Skeletal muscle satellite cell (primary cell): ENCODE measurements at regions not wholly inside any gene's neighbourhood (a gene's known extent, or its start where the extent isn't known, plus 50 kb on each side); places are given as distances from the start of the nearest gene placed in this dataset.
"Not testable (repeated sequence)": the region's sequence is repeated elsewhere in the genome, so short reads cannot be mapped to it uniquely, and the experiment has no call there.

Source experiments
- H3K27me3 ChIP-seq: 2 replicates; pipeline ENCODE4 v1.7.0; 2013; ENCODE audit warnings: low read length; ENCODE audit not compliant: control insufficient read depth, insufficient read depth
- H3K36me3 ChIP-seq: 2 replicates; pipeline ENCODE4 v1.7.0; 2013; ENCODE audit warnings: mild to moderate bottlenecking, control low read depth, low read length; ENCODE audit not compliant: insufficient read depth
- H3K4me1 ChIP-seq: 2 replicates; pipeline ENCODE4 v1.7.0; 2013; ENCODE audit warnings: low read length; ENCODE audit not compliant: control insufficient read depth, insufficient read depth
- H3K4me2 ChIP-seq: 2 replicates; pipeline ENCODE4 v1.7.0; 2013; ENCODE audit warnings: mild to moderate bottlenecking, low read length
- H3K4me3 ChIP-seq: 2 replicates; pipeline ENCODE4 v1.7.0; 2013; ENCODE audit warnings: low read length
- H3K9ac ChIP-seq: 2 replicates; pipeline ENCODE4 v1.7.0; 2013; ENCODE audit warnings: mild to moderate bottlenecking, low read depth, low read length, moderate library complexity
- H3K9me3 ChIP-seq: replicated peaks from 2 replicates; pipeline ENCODE4 v1.7.0; 2013; ENCODE audit warnings: mild to moderate bottlenecking, control low read depth, low read length

- not testable (repeated sequence) for H3K9ac ChIP-seq, H3K9me3 ChIP-seq, H3K36me3 ChIP-seq, H3K4me3 ChIP-seq, H3K4me2 ChIP-seq, H3K27me3 ChIP-seq, H3K4me1 ChIP-seq
Measured at GRCh38 chr21:5013455-5014304, 5507.7 kb upstream of the TPTE start.

GRCh38 chr21:5015187-5015586 lies 5506.2 kb upstream of the TPTE start:
- not testable (repeated sequence) for H3K4me3 ChIP-seq, H3K36me3 ChIP-seq, H3K9ac ChIP-seq, H3K4me2 ChIP-seq, H3K4me1 ChIP-seq, H3K27me3 ChIP-seq, H3K9me3 ChIP-seq

- not testable (repeated sequence) for H3K27me3 ChIP-seq, H3K4me2 ChIP-seq, H3K9ac ChIP-seq, H3K4me1 ChIP-seq, H3K4me3 ChIP-seq, H3K9me3 ChIP-seq, H3K36me3 ChIP-seq
Measured at GRCh38 chr21:5019120-5019519, 5502.3 kb upstream of the TPTE start.

DNA sequence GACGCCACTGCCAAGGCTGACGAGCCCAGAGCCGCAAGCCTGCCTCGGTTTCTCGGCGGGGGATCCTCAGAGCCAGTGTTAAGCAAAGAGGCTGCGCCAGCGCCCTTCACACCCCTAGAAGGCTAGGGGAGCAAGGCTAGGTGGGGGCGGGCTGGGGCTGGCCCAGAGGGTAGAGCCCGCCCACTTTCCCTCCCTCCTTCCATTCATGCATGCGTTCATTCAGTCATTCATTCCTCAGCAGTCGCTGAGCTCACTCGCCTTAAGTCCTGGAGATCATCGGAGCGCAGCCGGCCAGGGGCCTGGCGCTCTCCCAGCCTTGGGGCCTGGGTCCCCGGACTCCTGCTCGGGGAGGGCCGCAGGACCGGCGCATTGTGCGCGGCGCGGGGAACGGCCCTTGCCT lies 5499.6 kb upstream of the TPTE start:
- not testable (repeated sequence) for H3K4me2 ChIP-seq, H3K27me3 ChIP-seq, H3K4me3 ChIP-seq, H3K9me3 ChIP-seq, H3K36me3 ChIP-seq, H3K4me1 ChIP-seq, H3K9ac ChIP-seq

GRCh38 chr21:5022254-5022653 lies 5499.1 kb upstream of the TPTE start:
- H3K4me3 ChIP-seq: not testable (repeated sequence)

GRCh38 chr21:5022748-5023147 lies 5498.6 kb upstream of the TPTE start:
- not testable (repeated sequence) for H3K9me3 ChIP-seq, H3K36me3 ChIP-seq, H3K4me3 ChIP-seq, H3K4me2 ChIP-seq, H3K9ac ChIP-seq, H3K27me3 ChIP-seq, H3K4me1 ChIP-seq

More at GRCh38 chr21:5022254-5022653, 5499.1 kb upstream of the TPTE start:
- not testable (repeated sequence) for H3K36me3 ChIP-seq, H3K9ac ChIP-seq, H3K9me3 ChIP-seq, H3K4me2 ChIP-seq, H3K4me1 ChIP-seq, H3K27me3 ChIP-seq

DNA sequence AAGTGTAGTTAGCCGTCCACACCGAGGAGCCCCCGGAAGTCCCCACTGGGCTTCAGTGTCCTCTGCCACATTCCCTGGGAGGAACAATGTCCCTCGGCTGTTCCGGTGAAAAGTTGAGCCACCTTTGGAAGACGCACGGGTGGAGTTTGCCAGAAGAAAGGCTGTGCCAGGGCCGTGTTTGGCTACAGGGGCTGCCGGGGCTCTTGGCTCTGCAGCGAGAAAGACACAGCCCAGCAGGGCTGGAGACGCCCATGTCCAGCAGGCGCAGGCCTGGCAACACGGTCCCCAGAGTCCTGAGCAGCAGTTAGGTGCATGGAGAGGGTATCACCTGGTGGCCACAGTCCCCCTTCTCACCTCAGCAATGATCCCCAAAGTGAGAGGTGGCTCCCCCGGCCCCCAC lies 5486.2 kb upstream of the TPTE start:
- H3K36me3 ChIP-seq, H3K9me3 ChIP-seq, H3K4me2 ChIP-seq, H3K9ac ChIP-seq, H3K27me3 ChIP-seq, H3K4me1 ChIP-seq, H3K4me3 ChIP-seq: not testable (repeated sequence)

- H3K4me2 ChIP-seq, H3K4me1 ChIP-seq, H3K9ac ChIP-seq, H3K9me3 ChIP-seq, H3K27me3 ChIP-seq, H3K4me3 ChIP-seq, H3K36me3 ChIP-seq: not testable (repeated sequence)
Measured at GRCh38 chr21:5035587-5035986, 5485.8 kb upstream of the TPTE start.

DNA sequence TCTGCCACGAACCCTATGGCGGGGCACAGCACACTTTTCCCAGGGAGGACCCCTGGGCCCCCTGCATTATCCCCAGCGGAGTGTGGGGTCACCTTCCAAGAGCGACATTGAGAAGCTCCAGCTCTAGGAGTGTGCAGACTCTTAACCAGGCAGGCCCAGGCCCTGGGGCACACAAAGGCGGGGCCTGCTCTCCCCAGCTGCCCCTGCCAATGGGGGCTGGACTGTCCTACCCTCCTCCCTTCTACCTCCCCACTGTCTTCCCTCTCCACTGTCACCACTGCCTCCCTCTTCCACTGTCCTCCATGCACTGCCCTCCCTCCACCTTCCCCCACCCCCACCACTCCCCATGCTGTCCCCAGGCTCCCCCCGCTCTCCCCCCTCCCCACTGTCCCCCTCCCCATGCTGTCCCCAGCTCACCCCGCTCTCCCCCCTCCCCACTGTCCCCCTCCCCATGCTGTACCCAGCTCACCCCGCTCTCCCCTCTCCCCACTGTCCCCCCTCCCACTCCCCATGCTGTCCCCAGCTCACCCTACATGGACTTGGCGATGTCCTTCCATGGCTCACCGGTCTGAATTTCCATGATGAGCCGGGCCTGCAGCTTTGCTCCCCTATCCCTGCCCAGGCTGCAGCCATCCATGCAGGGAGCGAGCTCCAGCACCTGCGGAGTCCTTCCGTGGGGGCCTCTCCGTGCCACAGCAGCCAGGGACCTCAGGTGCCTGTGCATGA lies 5483.6 kb upstream of the TPTE start:
- H3K9me3 ChIP-seq, H3K4me1 ChIP-seq, H3K4me3 ChIP-seq, H3K36me3 ChIP-seq, H3K4me2 ChIP-seq, H3K9ac ChIP-seq, H3K27me3 ChIP-seq: not testable (repeated sequence)

DNA sequence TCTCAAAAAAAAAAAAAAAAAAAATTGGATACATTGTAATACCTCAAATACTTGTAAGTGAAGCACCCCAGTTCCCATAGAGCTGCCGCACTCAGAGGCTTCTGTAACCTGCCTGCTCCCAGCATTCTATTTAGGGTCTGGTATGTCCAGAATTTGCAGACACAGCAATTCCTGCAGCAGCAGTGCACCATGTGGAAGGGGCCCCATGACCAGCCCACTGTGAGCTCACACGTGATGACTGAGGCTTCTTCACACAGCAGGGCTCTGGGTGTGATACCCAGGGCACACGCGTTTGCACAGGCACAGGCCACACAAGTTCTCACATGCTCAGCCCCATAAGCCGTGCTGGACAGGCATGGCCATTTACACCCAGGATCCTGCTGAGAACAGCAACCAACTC lies 5481.5 kb upstream of the TPTE start:
- H3K4me3 ChIP-seq, H3K4me2 ChIP-seq: not testable (repeated sequence)

GRCh38 chr21:5042583-5042982 lies 5478.8 kb upstream of the TPTE start:
- not testable (repeated sequence) for H3K4me3 ChIP-seq, H3K9me3 ChIP-seq, H3K27me3 ChIP-seq, H3K4me1 ChIP-seq, H3K4me2 ChIP-seq, H3K36me3 ChIP-seq, H3K9ac ChIP-seq

More for the DNA sequence above, 5481.5 kb upstream of the TPTE start:
- not testable (repeated sequence) for H3K27me3 ChIP-seq, H3K36me3 ChIP-seq, H3K4me1 ChIP-seq, H3K9me3 ChIP-seq, H3K9ac ChIP-seq

DNA sequence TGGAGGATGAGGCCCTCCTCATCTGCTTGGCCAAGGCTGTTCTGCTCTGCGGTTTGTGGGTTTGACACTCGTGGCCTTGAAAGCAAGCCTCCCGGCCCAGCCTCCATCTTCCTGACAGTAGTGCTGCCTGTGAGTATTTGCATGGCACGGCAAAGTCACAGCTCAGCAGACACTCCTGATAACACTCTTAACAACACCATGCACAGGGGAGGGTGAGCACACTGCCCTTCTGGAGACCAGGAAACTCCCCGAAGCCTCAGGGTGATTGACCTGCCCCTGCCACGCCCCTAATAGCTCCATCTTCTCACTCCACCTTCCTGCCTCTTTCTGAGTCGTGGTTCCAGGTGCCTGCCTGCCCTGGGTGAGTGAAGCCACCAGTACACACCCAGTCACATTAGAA lies 5476.6 kb upstream of the TPTE start:
- not testable (repeated sequence) for H3K4me3 ChIP-seq, H3K4me2 ChIP-seq, H3K27me3 ChIP-seq, H3K36me3 ChIP-seq, H3K4me1 ChIP-seq, H3K9me3 ChIP-seq, H3K9ac ChIP-seq
